Globus pallidus (tissue), 1 donor: ENCODE measurements at regions not wholly inside any gene's neighbourhood (a gene's known extent, or its start where the extent isn't known, plus 50 kb on each side); places are given as distances from the start of the nearest gene placed in this dataset.

Experiments
- DNase-seq: peaks from one replicate; pipeline ENCODE4 v3.0.0-alpha.2; 2015; ENCODE audit warnings: low spot score

- DNase-seq, result no peak
These were observed 626.8 kb upstream of the ZEB2 start for GRCh38 chr2:145146691-145147090.

GRCh38 chr2:145144131-145144728, 624.3 kb upstream of the ZEB2 start:
- no peak for DNase-seq

DNA sequence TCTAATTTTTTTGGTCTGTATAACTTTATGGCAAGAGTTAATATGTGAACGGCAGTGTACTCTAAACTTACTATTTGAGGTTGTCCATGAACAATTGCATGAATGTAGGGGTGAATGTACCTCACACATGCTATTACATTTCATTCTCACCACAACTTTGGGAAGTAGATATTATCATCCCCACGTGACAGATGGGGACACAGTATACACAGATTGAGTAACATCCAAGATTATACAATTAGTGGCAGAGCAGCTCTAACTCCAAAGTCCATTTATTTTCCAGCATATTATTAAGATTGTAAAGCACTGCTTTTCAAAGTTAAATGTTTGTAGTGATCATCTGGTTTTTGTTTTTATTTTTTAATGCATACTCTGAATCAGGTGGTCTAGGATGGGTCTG, 622.1 kb upstream of the ZEB2 start:
- no peak for DNase-seq

- DNase-seq, result no peak
These were observed 620.7 kb upstream of the ZEB2 start for GRCh38 chr2:145140658-145141057.

DNA sequence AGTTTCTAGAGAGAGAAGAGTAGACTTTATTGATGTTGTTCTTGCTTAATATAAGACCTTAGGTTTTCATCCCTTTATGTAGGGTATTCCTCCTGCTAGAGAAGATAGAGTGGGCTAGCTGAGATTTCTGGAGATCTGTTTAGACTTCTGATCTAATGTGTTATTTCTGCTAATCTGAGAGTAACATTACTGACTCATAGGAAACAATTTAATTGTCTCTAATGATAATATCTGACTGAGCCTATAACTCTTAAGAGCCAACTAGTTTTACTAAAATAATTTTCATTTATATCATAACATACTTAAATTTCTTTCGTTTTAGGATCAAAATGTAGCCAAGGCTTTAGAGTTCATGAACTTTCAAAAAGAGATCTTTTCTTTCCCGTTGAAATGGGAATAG, 618.7 kb upstream of the ZEB2 start:
- DNase-seq, result no peak

DNA sequence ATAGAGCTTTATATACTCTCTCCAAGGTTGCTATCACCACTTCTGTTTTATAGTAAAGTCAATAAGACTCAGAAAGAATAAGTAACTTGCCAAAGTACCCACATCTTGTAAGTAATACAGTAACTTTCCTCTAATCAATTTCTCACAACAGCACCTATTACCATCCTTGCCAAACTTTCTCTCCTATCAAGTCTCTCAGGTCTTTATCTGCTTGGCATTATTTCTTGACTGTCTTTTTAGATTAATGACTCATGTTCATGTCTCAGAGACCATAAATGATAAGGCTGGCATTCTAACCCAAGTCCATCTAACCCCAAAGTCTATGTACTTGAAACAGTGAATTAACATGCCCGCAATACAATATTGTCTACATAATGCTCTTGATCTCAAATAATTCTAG, 618.0 kb upstream of the ZEB2 start:
- no peak for DNase-seq

GRCh38 chr2:145137211-145137610, 617.3 kb upstream of the ZEB2 start:
- no peak for DNase-seq

- DNase-seq, result no peak
These were observed 616.8 kb upstream of the ZEB2 start for GRCh38 chr2:145136702-145137101.

GRCh38 chr2:145126146-145126545, 606.2 kb upstream of the ZEB2 start:
- DNase-seq, result no peak

GRCh38 chr2:145124085-145124484, 604.2 kb upstream of the ZEB2 start:
- DNase-seq, result no peak

- peak; percentile 16 for DNase-seq
These were observed 603.7 kb upstream of the ZEB2 start for GRCh38 chr2:145123606-145124005.

GRCh38 chr2:145119225-145119624, 599.3 kb upstream of the ZEB2 start:
- DNase-seq, result no peak

DNA sequence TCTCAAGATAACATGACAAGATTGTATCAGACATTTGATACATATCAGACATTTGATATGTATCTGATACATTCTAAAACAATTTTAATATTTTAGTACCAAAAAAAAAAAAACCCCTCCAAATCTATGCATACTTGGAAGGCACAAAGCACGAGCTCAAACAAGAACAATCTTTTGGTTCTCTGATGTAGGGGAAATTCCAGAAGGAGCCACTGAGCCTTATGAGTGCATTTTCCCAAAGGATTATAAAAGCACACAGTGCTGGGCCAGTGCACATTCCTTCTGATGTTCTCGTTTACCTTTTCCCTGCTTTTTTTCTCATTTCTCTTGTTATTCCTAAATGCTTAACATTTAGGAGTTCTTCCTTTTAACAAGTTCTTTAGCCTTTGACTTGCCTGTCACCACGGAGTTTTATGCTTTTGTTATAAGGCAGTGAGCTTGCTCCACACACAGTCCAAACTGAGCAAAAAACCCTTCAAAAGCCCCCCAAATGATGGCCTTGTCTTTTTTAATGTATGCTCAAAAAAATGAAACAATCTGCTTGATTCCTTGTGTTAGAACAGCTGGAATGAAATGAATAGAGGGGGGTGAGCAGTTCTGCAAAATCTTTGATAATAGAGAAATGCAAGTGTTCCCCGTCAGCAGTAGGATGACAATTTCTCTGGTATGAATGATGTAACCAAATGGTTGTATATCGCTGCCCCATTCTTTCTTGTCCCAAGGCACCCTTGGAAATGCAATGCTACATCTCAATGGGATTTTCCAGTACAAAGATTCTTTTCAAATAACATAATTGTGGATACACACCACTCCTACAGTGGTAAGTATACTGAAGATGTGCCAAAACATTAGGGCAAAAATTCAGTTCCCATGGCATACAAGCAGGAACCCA, 597.2 kb upstream of the ZEB2 start:
- DNase-seq, result peak; percentile 43

DNA sequence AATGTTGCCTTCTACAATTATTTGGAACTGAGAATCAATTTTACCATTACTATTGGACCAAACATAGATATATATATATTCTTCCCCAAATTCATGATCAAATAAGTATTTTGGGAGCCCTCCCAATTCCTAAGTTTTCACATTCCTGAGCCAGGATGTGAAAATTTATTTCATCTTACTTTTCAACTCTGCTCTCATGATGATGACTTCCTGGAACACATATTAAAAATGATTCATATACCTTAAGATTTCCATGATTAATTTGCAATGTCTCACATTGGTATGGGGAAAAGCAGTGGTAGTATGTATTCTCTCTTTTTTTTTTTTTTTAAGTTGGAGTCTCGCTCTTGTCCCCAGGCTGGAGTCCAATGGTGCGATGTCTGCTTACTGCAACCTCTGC, 596.1 kb upstream of the ZEB2 start:
- no peak for DNase-seq

- no peak for DNase-seq
These were observed 594.8 kb upstream of the ZEB2 start for GRCh38 chr2:145114726-145115125.

DNA sequence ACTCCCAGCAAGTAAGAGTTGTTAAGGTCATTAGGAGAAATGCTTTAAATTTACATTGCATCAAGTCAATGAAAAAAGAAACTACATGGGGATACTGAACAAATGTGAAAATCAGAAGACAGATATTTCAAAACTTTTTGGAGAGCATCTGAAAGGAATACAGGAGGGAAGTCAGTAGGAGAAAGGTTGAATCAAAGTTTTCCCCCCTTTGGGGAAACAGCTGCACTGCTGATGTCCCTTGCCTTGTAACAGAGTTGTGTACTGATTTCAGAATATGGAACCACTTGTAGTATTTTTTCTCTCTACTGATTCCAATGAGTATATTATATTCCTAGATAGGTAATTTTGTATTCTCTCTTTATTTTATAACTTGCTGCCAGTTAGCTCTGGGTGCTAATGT, 592.5 kb upstream of the ZEB2 start:
- no peak for DNase-seq

DNA sequence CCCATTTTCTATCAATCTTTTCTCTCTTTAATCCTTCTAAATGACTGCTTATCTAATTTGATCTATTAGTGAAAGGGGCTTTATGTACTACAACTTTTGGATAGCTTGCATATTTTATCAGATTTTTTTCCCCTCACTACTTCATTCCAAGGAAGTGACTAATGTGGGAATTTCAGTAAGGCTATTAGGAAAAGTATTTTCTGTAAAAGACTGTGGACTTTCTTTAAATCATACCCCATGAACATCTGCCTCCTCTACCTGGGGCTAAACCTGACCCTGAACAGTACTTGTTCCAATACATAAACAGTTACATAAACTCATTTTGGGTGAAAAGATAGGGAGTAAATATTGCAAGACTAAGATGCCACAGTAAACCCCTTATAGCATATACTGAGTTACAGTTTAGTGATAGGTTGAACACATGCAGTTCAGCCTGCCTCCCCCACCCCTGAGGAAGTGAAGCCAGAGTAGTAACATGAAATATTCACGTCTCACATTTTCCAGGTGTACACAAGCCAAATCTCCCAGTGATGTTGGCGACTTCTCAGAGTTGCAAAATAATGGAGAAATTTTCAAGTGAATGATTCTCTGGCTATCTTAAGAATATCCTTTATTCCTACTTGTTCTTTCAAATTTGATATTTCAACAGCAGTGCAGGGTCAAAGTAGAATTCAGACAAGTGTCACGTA, 590.9 kb upstream of the ZEB2 start:
- no peak for DNase-seq

- DNase-seq, result no peak
These were observed 589.2 kb upstream of the ZEB2 start for GRCh38 chr2:145108959-145109710.

DNA sequence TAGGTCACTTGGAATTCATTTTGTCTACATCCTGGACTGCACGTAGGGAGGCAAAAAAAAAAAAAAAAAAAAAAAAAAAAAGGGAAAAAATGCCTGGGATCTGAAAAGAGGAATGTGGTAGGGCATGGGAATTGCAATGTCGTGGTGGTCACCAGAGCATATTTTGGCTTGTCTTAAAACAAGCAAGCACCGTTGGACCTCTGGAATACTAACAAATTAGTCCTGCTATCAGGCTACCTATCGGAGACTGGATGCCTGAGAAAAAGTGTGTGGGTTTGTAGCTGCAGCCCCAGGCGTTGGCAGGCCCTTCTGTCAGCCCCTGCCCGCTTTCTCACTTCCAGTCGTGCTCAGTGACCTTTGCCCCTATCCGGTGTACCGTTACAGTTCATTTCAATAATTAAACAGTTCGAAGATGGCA, 588.5 kb upstream of the ZEB2 start:
- no peak for DNase-seq

DNA sequence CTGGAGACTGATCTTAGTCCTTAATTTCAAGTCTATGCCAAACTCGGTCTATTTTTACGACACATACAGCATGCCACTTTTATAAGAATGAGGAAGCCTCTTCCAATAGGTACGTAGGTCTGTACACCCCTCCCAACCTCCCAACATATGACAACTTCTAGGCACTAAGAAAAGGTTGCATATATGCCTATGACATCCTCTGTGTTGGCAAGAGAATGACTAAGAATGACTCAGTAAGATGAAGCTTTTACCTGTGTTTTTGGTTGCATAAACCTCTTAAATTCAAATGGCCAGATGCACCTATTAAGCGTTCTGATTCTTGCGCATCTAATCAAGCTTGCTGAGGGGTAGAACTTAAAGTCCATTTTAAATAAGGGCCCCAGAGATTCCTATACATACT, 586.4 kb upstream of the ZEB2 start:
- no peak for DNase-seq

DNA sequence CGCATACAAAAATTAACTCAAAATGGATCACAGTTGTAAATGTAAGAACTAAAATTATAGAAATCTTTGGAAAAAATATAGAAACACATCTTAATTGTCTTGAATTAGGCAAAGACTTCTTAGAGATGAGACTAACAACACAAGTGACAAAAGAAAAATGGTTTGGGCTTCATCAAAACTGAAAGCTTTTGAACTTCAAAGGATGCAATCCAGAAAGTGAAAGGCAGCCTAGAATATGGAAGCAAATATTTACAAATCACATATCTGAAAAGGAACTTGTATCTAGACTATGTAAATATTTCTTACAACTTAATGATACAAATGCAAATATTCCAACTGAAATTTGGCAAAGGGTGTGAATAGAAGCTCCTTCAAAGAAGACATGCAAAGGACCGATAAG, 582.8 kb upstream of the ZEB2 start:
- no peak for DNase-seq

- no peak for DNase-seq
These were observed 580.4 kb upstream of the ZEB2 start for GRCh38 chr2:145100301-145100700.
